GM10248 (cell line): ENCODE measurements at regions not wholly inside any gene's neighbourhood (a gene's known extent, or its start where the extent isn't known, plus 50 kb on each side); places are given as distances from the start of the nearest gene placed in this dataset.

Experiments
- CTCF ChIA-PET: fragments of 300-600 bp; sonication (Branson Sonifier 250); formaldehyde crosslinking; extraction: SDS; loops from one replicate; lab custom pipeline; 2021; ENCODE audit warnings: antibody characterized with exemption; lab: Yijun Ruan, JAX
- POLR2A ChIA-PET: fragments of 350-650 bp; sonication (Branson Sonifier 250); formaldehyde crosslinking; extraction: SDS; loops from one replicate; lab custom pipeline; 2020; ENCODE audit warnings: antibody characterized with exemption; lab: Yijun Ruan, JAX
- DNase-seq: peaks from one replicate; pipeline ENCODE4 v3.0.0; 2012; ENCODE audit errors: extremely low spot score
- CTCF ChIP-seq: IDR thresholded peaks from 2 replicates; pipeline ENCODE4 v1.5.1; 2012; ENCODE audit warnings: mild to moderate bottlenecking, low read depth; ENCODE audit errors: extremely low read depth, missing control alignments, control extremely low read depth

- POLR2A ChIA-PET: no interaction called here
- no peak for TF ChIP-seq CTCF
- DNase-seq: no peak
- CTCF ChIA-PET: no interaction called here
Measured at GRCh38 chr2:195057001-195057400, 600.0 kb upstream of the SLC39A10 start.

- no peak for TF ChIP-seq CTCF
- ChIA-PET POLR2A (no interaction called here), CTCF (no interaction called here)
- DNase-seq: no peak
Measured at GRCh38 chr2:195055996-195056395, 601.0 kb upstream of the SLC39A10 start.

- ChIA-PET POLR2A (no interaction called here), CTCF (no interaction called here)
- DNase-seq: no peak
- no peak for TF ChIP-seq CTCF
Measured at GRCh38 chr2:195051401-195051800, 605.6 kb upstream of the SLC39A10 start.

- no peak for TF ChIP-seq CTCF
- ChIA-PET POLR2A (no interaction called here), CTCF (interaction anchor here (1.3 kb wide), 1 partner anchor 12 kb away, joined by 3 read pairs; no protein-coding TSS in a partner anchor)
- no peak for DNase-seq
Measured at GRCh38 chr2:195049372-195050031, 607.5 kb upstream of the SLC39A10 start.

- ChIA-PET POLR2A (no interaction called here), CTCF (interaction anchor here (0.8 kb wide), 1 partner anchor 11 kb away, joined by 3 read pairs; no protein-coding TSS in a partner anchor)
- no peak for TF ChIP-seq CTCF
- no peak for DNase-seq
Measured at GRCh38 chr2:195047955-195048354, 609.1 kb upstream of the SLC39A10 start.

- POLR2A ChIA-PET: no interaction called here
- CTCF ChIA-PET: no interaction called here
Measured at GRCh38 chr2:195044801-195045200, 612.2 kb upstream of the SLC39A10 start.

More at GRCh38 chr2:195044801-195045200, 612.2 kb upstream of the SLC39A10 start:
- DNase-seq: no peak
- TF ChIP-seq CTCF: no peak
